Activated CD8-positive, alpha-beta memory T cell treated with anti-CD3 and anti-CD28 coated beads for 48 hours (primary cell): ENCODE measurements at regions not wholly inside any gene's neighbourhood (a gene's known extent, or its start where the extent isn't known, plus 50 kb on each side); places are given as distances from the start of the nearest gene placed in this dataset.

ENCODE experiments used
- DNase-seq, 3 experiments: peaks; one replicate each; pipeline ENCODE4 v3.0.0-alpha.2; 2020; ENCODE audit warnings: low read depth in 2 of 3, low spot score in 2 of 3

GRCh38 chr11:122240638-122241037, 124.6 kb upstream of the BLID start:
- no peak for DNase-seq

GRCh38 chr11:122235615-122236014, 119.6 kb upstream of the BLID start:
- DNase-seq, result no peak

- no peak for DNase-seq
These were observed 118.8 kb upstream of the BLID start for GRCh38 chr11:122234780-122235179.

GRCh38 chr11:122234257-122234656, 118.2 kb upstream of the BLID start:
- no peak for DNase-seq

GRCh38 chr11:122232985-122233384, 117.0 kb upstream of the BLID start:
- no peak for DNase-seq

- no peak for DNase-seq
These were observed 114.4 kb upstream of the BLID start for GRCh38 chr11:122230385-122230755.

GRCh38 chr11:122229481-122230384, 113.7 kb upstream of the BLID start:
- DNase-seq, result no peak

GRCh38 chr11:122229078-122229477, 113.1 kb upstream of the BLID start:
- no peak for DNase-seq

- no peak for DNase-seq
These were observed 110.9 kb upstream of the BLID start for GRCh38 chr11:122226810-122227379.

GRCh38 chr11:122224867-122225266, 108.9 kb upstream of the BLID start:
- DNase-seq, result no peak

- DNase-seq, result no peak
These were observed 104.3 kb upstream of the BLID start for GRCh38 chr11:122220321-122220720.

- no peak for DNase-seq
These were observed 103.8 kb upstream of the BLID start for GRCh38 chr11:122219791-122220190.

GRCh38 chr11:122215244-122215992, 99.4 kb upstream of the BLID start:
- peak in 2 of 3 experiments; percentile 6 to 17 for DNase-seq

- no peak for DNase-seq
These were observed 98.6 kb upstream of the BLID start for GRCh38 chr11:122214567-122214966.

- no peak for DNase-seq
These were observed 98.1 kb upstream of the BLID start for GRCh38 chr11:122214080-122214479.

- no peak for DNase-seq
These were observed 97.2 kb upstream of the BLID start for GRCh38 chr11:122213171-122213570.

GRCh38 chr11:122210367-122210997, 94.5 kb upstream of the BLID start:
- DNase-seq, result no peak

- DNase-seq, result no peak
These were observed 93.8 kb upstream of the BLID start for GRCh38 chr11:122209619-122210366.

GRCh38 chr11:122207921-122208764, 92.1 kb upstream of the BLID start:
- DNase-seq, result no peak

GRCh38 chr11:122207505-122207904, 91.5 kb upstream of the BLID start:
- DNase-seq, result no peak
